ENCODE measurements at regions not wholly inside any gene's neighbourhood (a gene's known extent, or its start where the extent isn't known, plus 50 kb on each side); places are given as distances from the start of the nearest gene placed in this dataset.

- no peak for DNase-seq (ENCODE audit: low read depth)
- TF ChIP-seq CTCF (conservative IDR thresholded peaks at IDR 0.05; ENCODE audit: low read length), result no peak
- H3K4me3 ChIP-seq (ENCODE audit: low read length), result no peak overlapping the region
These were observed 61.7 kb downstream of the ZFP36L2 start for GRCh38 chr2:43164686-43165085.

- no peak for TF ChIP-seq CTCF (conservative IDR thresholded peaks at IDR 0.05; ENCODE audit: low read length)
- H3K4me3 ChIP-seq (ENCODE audit: low read length), result no peak overlapping the region
- DNase-seq (ENCODE audit: low read depth), result no peak
These were observed 62.7 kb downstream of the ZFP36L2 start for GRCh38 chr2:43163584-43164270.

GRCh38 chr2:43162511-43162776 lies 64.0 kb downstream of the ZFP36L2 start:
- H3K4me3 ChIP-seq (ENCODE audit: low read length), result no peak overlapping the region
- no peak for TF ChIP-seq CTCF (conservative IDR thresholded peaks at IDR 0.05; ENCODE audit: low read length)
- no peak for DNase-seq (ENCODE audit: low read depth)

GRCh38 chr2:43161650-43162510 lies 64.5 kb downstream of the ZFP36L2 start:
- TF ChIP-seq CTCF (conservative IDR thresholded peaks at IDR 0.05; ENCODE audit: low read length), result no peak
- no peak overlapping the region for H3K4me3 ChIP-seq (ENCODE audit: low read length)
- no peak for DNase-seq (ENCODE audit: low read depth)

GRCh38 chr2:43160778-43161177 lies 65.6 kb downstream of the ZFP36L2 start:
- no peak for TF ChIP-seq CTCF (conservative IDR thresholded peaks at IDR 0.05; ENCODE audit: low read length)
- no peak for DNase-seq (ENCODE audit: low read depth)

GRCh38 chr2:43159797-43160196 lies 66.6 kb downstream of the ZFP36L2 start:
- H3K4me3 ChIP-seq (ENCODE audit: low read length), result no peak overlapping the region
- DNase-seq (ENCODE audit: low read depth), result no peak
- TF ChIP-seq CTCF (conservative IDR thresholded peaks at IDR 0.05; ENCODE audit: low read length), result no peak

More at GRCh38 chr2:43160778-43161177, 65.6 kb downstream of the ZFP36L2 start:
- H3K4me3 ChIP-seq (ENCODE audit: low read length), result no peak overlapping the region
